SK-N-MC (cell line): ENCODE measurements at regions not wholly inside any gene's neighbourhood (a gene's known extent, or its start where the extent isn't known, plus 50 kb on each side); places are given as distances from the start of the nearest gene placed in this dataset.

Experiments used
- EZH2 ChIP-seq: fragments of 200-600 bp; sonication (generic); IDR thresholded peaks from one replicate; pipeline ENCODE4 v1.6.1; 2017; ENCODE audit warnings: antibody characterized with exemption
- FOXP2 ChIP-seq: optimal IDR thresholded peaks from 2 replicates; pipeline ENCODE3; 2011; ENCODE audit warnings: mild to moderate bottlenecking, moderate library complexity; ENCODE audit not compliant: insufficient read depth; ENCODE audit errors: extremely low read length, control extremely low read depth
- POLR2AphosphoS5 ChIP-seq: IDR thresholded peaks from 2 replicates; pipeline ENCODE4 v1.6.1; 2012; ENCODE audit warnings: mild to moderate bottlenecking, low read depth, low read length, borderline replicate concordance

DNA sequence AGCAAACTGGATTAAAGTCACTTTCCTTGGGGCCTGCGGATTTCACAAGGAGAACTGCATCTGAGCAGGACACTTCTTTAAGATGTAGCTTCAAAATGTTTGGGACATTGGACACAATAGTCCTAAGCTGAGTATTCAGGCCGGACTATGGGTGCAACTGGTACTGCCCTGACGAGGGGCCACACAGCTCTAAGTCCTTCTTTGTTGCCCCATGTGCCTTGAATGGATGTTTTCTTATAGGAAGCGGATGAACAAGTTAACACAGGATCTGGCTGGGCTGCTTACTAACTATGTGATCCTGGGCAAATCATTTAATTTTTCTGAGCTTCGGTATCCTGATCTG, 147.8 kb upstream of the KLF14 start:
- no peak for TF ChIP-seq POLR2AphosphoS5
- no peak for TF ChIP-seq EZH2
- no peak for TF ChIP-seq FOXP2
